HL-60 (cell line): ENCODE measurements at regions not wholly inside any gene's neighbourhood (a gene's known extent, or its start where the extent isn't known, plus 50 kb on each side); places are given as distances from the start of the nearest gene placed in this dataset.
"Not testable (repeated sequence)": the region's sequence is repeated elsewhere in the genome, so short reads cannot be mapped to it uniquely, and the experiment has no call there.

Source experiments
- GABPA ChIP-seq: IDR thresholded peaks from 2 replicates; pipeline ENCODE4 v1.6.1; 2012; ENCODE audit warnings: low read depth
- POLR2AphosphoS5 ChIP-seq: IDR thresholded peaks from 2 replicates; pipeline ENCODE4 v1.6.1; 2012; ENCODE audit warnings: low read depth
- SPI1 ChIP-seq: IDR thresholded peaks from 2 replicates; pipeline ENCODE4 v1.6.1; 2012; ENCODE audit warnings: low read depth, mild to moderate bottlenecking, borderline replicate concordance
- TF ChIP-seq, protein P1 (sequence below): IDR thresholded peaks from one replicate; pipeline ENCODE4 v1.5.1; 2011; ENCODE audit warnings: low read length, control low read depth, inconsistent platforms; ENCODE audit not compliant: insufficient read depth
- TF ChIP-seq, protein P2 (sequence below): IDR thresholded peaks from 2 replicates; pipeline ENCODE4 v1.6.1; 2012; ENCODE audit warnings: low read depth; ENCODE audit not compliant: insufficient replicate concordance

DNA sequence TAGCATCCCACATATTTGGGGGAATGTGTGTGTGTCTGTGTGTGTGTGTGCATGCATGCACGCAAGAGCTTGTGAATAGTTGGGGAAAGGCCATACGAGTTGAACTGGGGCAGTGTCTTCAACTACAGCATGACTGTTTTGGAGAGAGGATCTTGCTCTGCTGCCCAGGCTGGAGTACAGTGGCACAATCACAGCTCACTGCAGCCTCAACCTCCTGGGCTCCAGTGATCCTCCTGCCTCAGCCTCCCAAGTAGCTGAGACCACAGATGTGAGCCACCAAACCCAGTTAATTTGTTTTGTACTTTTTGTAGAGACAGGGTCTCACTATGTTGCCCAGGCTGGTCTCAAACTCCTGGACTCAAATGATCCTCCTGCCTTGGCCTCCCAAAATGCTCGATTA is 169.8 kb downstream of the SLC38A4 start:
- TF ChIP-seq, protein P1, sequence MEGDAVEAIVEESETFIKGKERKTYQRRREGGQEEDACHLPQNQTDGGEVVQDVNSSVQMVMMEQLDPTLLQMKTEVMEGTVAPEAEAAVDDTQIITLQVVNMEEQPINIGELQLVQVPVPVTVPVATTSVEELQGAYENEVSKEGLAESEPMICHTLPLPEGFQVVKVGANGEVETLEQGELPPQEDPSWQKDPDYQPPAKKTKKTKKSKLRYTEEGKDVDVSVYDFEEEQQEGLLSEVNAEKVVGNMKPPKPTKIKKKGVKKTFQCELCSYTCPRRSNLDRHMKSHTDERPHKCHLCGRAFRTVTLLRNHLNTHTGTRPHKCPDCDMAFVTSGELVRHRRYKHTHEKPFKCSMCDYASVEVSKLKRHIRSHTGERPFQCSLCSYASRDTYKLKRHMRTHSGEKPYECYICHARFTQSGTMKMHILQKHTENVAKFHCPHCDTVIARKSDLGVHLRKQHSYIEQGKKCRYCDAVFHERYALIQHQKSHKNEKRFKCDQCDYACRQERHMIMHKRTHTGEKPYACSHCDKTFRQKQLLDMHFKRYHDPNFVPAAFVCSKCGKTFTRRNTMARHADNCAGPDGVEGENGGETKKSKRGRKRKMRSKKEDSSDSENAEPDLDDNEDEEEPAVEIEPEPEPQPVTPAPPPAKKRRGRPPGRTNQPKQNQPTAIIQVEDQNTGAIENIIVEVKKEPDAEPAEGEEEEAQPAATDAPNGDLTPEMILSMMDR: not testable (repeated sequence)
- TF ChIP-seq POLR2AphosphoS5, GABPA, SPI1: not testable (repeated sequence)
- TF ChIP-seq, protein P2, sequence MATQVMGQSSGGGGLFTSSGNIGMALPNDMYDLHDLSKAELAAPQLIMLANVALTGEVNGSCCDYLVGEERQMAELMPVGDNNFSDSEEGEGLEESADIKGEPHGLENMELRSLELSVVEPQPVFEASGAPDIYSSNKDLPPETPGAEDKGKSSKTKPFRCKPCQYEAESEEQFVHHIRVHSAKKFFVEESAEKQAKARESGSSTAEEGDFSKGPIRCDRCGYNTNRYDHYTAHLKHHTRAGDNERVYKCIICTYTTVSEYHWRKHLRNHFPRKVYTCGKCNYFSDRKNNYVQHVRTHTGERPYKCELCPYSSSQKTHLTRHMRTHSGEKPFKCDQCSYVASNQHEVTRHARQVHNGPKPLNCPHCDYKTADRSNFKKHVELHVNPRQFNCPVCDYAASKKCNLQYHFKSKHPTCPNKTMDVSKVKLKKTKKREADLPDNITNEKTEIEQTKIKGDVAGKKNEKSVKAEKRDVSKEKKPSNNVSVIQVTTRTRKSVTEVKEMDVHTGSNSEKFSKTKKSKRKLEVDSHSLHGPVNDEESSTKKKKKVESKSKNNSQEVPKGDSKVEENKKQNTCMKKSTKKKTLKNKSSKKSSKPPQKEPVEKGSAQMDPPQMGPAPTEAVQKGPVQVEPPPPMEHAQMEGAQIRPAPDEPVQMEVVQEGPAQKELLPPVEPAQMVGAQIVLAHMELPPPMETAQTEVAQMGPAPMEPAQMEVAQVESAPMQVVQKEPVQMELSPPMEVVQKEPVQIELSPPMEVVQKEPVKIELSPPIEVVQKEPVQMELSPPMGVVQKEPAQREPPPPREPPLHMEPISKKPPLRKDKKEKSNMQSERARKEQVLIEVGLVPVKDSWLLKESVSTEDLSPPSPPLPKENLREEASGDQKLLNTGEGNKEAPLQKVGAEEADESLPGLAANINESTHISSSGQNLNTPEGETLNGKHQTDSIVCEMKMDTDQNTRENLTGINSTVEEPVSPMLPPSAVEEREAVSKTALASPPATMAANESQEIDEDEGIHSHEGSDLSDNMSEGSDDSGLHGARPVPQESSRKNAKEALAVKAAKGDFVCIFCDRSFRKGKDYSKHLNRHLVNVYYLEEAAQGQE: not testable (repeated sequence)
